A549 (cell line): ENCODE measurements at regions not wholly inside any gene's neighbourhood (a gene's known extent, or its start where the extent isn't known, plus 50 kb on each side); places are given as distances from the start of the nearest gene placed in this dataset.
"Not testable (repeated sequence)": the region's sequence is repeated elsewhere in the genome, so short reads cannot be mapped to it uniquely, and the experiment has no call there.

Experiments used
- ATAC-seq, 2 experiments: fragments of 200-7000 bp in 1 of 2; fragments of >200 bp in 1 of 2; cut with Nextera tagmentation in 1 of 2; cut with Tn5 transposase in 1 of 2; 3 replicates each; pipeline versions ENCODE4 v1.8.0 to v1.9.1; 2018 to 2020; ENCODE audit warnings: mild to moderate bottlenecking in 1 of 2, moderate library complexity in 1 of 2
- CTCF ChIA-PET: fragments of 300-600 bp; sonication (Branson Sonifier 250); formaldehyde crosslinking; extraction: SDS; loops from one replicate; lab custom pipeline; 2021; ENCODE audit warnings: antibody characterized with exemption, inconsistent platforms; lab: Yijun Ruan, JAX
- POLR2A ChIA-PET: fragments of 350-600 bp; formaldehyde crosslinking; extraction: SDS; loops from one replicate; lab custom pipeline; 2021; ENCODE audit warnings: antibody characterized with exemption, inconsistent platforms; lab: Yijun Ruan, JAX
- DNase-seq, 2 experiments: peaks; one replicate each; pipeline versions ENCODE4 v3.0.0 to v3.0.0-alpha.2; 2011 to 2016; ENCODE audit warnings: low read depth in 1 of 2, low spot score in 1 of 2
- FAIRE-seq: peaks from 2 replicates; lab custom pipeline; 2011; peaks lifted over from hg19 to GRCh38; lab: Jason Lieb, UNC
- H3K27ac ChIP-seq, 2 experiments: fragments of >200 bp; sonication (Bioruptor Twin); formaldehyde crosslinking; 3 replicates each; pipeline ENCODE4 v1.5.1; 2016 to 2017
- H3K4me1 ChIP-seq: fragments of >200 bp; sonication (Bioruptor Twin); formaldehyde crosslinking; 3 replicates; pipeline ENCODE4 v1.6.1; 2016
- H3K4me2 ChIP-seq: fragments of >200 bp; sonication (Bioruptor Twin); formaldehyde crosslinking; 3 replicates; pipeline ENCODE4 v1.6.1; 2016
- H3K4me3 ChIP-seq: fragments of >200 bp; sonication (Bioruptor Twin); formaldehyde crosslinking; 3 replicates; pipeline ENCODE4 v1.5.1; 2016
- H3K9me3 ChIP-seq: fragments of >200 bp; sonication (Bioruptor Twin); formaldehyde crosslinking; 3 replicates; pipeline ENCODE4 v1.6.1; 2016
- EHF ChIP-seq: fragments of 250-450 bp; sonication (Bioruptor Pico); IDR thresholded peaks from 2 replicates; pipeline ENCODE4 v1.5.0; 2020; ENCODE audit warnings: mild to moderate bottlenecking
- EP300 ChIP-seq, 2 experiments: fragments of >200 bp; sonication (Bioruptor Twin); formaldehyde crosslinking; IDR thresholded peaks; 2 replicates in 1 of 2; 3 replicates in 1 of 2; pipeline ENCODE4 v1.6.1; 2016 to 2017
- ESRRA ChIP-seq: fragments of 150-350 bp; IDR thresholded peaks from 2 replicates; pipeline ENCODE4 v1.6.1; 2014; ENCODE audit warnings: mild to moderate bottlenecking, low read length, borderline replicate concordance
- FOXS1 ChIP-seq: fragments of 250-450 bp; sonication (Bioruptor Pico); IDR thresholded peaks from 2 replicates; pipeline ENCODE4 v1.5.0; 2020; ENCODE audit warnings: mild to moderate bottlenecking, moderate library complexity
- GATA3 ChIP-seq: IDR thresholded peaks from 2 replicates; pipeline ENCODE4 v1.6.1; 2012; ENCODE audit warnings: borderline replicate concordance
- HDAC2 ChIP-seq: fragments of 200-600 bp; sonication (generic); IDR thresholded peaks from 2 replicates; pipeline ENCODE4 v1.6.1; 2016
- HEYL ChIP-seq: fragments of 250-450 bp; sonication (Bioruptor Pico); IDR thresholded peaks from 2 replicates; pipeline ENCODE4 v1.8.0; 2021; ENCODE audit warnings: mild to moderate bottlenecking, moderate library complexity
- HOXA7 ChIP-seq: fragments of 250-450 bp; sonication (Bioruptor Pico); IDR thresholded peaks from 2 replicates; pipeline ENCODE4 v1.5.0; 2020; ENCODE audit warnings: mild to moderate bottlenecking, moderate library complexity
- HOXB13 ChIP-seq: fragments of 250-450 bp; sonication (Bioruptor Pico); IDR thresholded peaks from 2 replicates; pipeline ENCODE4 v1.5.0; 2020; ENCODE audit warnings: low read depth, mild to moderate bottlenecking, moderate library complexity
- JUNB ChIP-seq: fragments of >200 bp; sonication (Bioruptor Twin); formaldehyde crosslinking; IDR thresholded peaks from 2 replicates; pipeline ENCODE4 v1.6.1; 2016
- KDM1A ChIP-seq: fragments of 200-600 bp; sonication (generic); IDR thresholded peaks from 2 replicates; pipeline ENCODE4 v1.6.1; 2016; ENCODE audit warnings: low read depth, mild to moderate bottlenecking
- MYC ChIP-seq: IDR thresholded peaks from 2 replicates; pipeline ENCODE4 v1.6.1; 2012; ENCODE audit warnings: mild to moderate bottlenecking, inconsistent platforms, low read length, improper control_type of control experiment, borderline replicate concordance
- POLR2A ChIP-seq: IDR thresholded peaks from 2 replicates; pipeline ENCODE4 v1.6.1; 2012; ENCODE audit warnings: mild to moderate bottlenecking, low read length
- RFX5 ChIP-seq: fragments of 450-650 bp; IDR thresholded peaks from 2 replicates; pipeline ENCODE4 v1.7.1; 2014; ENCODE audit warnings: antibody characterized with exemption, mild to moderate bottlenecking, moderate library complexity
- SMC3 ChIP-seq: fragments of >200 bp; sonication (Bioruptor Twin); formaldehyde crosslinking; IDR thresholded peaks from 3 replicates; pipeline ENCODE4 v1.6.1; 2018; ENCODE audit warnings: inconsistent platforms
- TFCP2L1 ChIP-seq: fragments of 250-450 bp; sonication (Bioruptor Pico); IDR thresholded peaks from 2 replicates; pipeline ENCODE4 v1.5.0; 2021; ENCODE audit warnings: mild to moderate bottlenecking
- ZNF302 ChIP-seq: fragments of 250-450 bp; sonication (Bioruptor Pico); IDR thresholded peaks from 2 replicates; pipeline ENCODE4 v1.9.0; 2021; ENCODE audit warnings: inconsistent platforms, mild to moderate bottlenecking, moderate library complexity
- whole genome bisulfite sequencing: methylation state at CpG from one replicate; pipeline ENCODE4 v1.1.6; 2017; ENCODE audit errors: missing lambda C conversion rate; 5-methylcytosine and 5-hydroxymethylcytosine counted together
- TF ChIP-seq, protein P1 (sequence below): fragments of >200 bp; sonication (Bioruptor Twin); formaldehyde crosslinking; IDR thresholded peaks from 3 replicates; pipeline ENCODE4 v1.5.1; 2016
- TF ChIP-seq, protein P2 (sequence below): IDR thresholded peaks from 2 replicates; pipeline ENCODE4 v1.6.1; 2012
- TF ChIP-seq, protein P3 (sequence below): IDR thresholded peaks from 2 replicates; pipeline ENCODE4 v1.6.1; 2012; ENCODE audit warnings: low read depth, borderline replicate concordance

DNA sequence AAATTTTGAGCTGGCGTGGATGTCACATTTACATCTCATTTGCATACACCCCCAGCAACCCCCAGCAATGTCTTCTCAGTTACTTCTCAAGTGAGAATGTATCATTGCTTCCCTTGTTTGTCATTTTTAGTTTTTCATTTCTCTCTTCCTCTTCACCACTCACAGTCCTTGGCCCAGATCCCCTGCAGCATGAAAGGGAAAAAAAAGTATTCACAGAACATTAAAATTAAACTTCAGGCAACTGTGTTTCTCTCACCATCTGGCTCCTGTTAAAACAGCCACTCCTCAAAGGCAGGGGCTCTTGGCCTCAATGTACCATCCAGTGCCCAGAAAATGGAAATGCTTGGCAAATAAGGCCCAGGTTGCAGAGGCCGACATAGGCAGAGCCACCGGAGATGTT is 126.8 kb downstream of the CTNND1 start:
- CTCF ChIA-PET: no interaction called here
- Histone ChIP-seq H3K9me3 (no peaks in the 10 kb centered on the region), H3K4me2 (no peak overlapping the region), H3K4me1 (no peaks in the 10 kb centered on the region)
- 77% methylated on average over 3 of the region's 3 CpGs for WGBS
- no peak for DNase-seq
- no peak for TF ChIP-seq MYC
- no peak for TF ChIP-seq EP300 (IDR thresholded peaks at IDR 0.05)
- TF ChIP-seq, protein P1, sequence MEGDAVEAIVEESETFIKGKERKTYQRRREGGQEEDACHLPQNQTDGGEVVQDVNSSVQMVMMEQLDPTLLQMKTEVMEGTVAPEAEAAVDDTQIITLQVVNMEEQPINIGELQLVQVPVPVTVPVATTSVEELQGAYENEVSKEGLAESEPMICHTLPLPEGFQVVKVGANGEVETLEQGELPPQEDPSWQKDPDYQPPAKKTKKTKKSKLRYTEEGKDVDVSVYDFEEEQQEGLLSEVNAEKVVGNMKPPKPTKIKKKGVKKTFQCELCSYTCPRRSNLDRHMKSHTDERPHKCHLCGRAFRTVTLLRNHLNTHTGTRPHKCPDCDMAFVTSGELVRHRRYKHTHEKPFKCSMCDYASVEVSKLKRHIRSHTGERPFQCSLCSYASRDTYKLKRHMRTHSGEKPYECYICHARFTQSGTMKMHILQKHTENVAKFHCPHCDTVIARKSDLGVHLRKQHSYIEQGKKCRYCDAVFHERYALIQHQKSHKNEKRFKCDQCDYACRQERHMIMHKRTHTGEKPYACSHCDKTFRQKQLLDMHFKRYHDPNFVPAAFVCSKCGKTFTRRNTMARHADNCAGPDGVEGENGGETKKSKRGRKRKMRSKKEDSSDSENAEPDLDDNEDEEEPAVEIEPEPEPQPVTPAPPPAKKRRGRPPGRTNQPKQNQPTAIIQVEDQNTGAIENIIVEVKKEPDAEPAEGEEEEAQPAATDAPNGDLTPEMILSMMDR: no peak
- TF ChIP-seq GATA3: no peak
- TF ChIP-seq ZNF302: no peak
- no peak for TF ChIP-seq HDAC2
- TF ChIP-seq, all 56 proteins: peak for 0
- POLR2A ChIA-PET: no interaction called here
- FAIRE-seq (no peak), ATAC-seq (no peak)
- Histone ChIP-seq H3K27ac (no peak overlapping the region), H3K4me3 (no peak overlapping the region)

- no peak for FAIRE-seq
- H3K4me3 ChIP-seq: no peak overlapping the region
- POLR2A ChIA-PET: no interaction called here
These were observed 128.9 kb downstream of the CTNND1 start for GRCh38 chr11:57890521-57890920.

DNA sequence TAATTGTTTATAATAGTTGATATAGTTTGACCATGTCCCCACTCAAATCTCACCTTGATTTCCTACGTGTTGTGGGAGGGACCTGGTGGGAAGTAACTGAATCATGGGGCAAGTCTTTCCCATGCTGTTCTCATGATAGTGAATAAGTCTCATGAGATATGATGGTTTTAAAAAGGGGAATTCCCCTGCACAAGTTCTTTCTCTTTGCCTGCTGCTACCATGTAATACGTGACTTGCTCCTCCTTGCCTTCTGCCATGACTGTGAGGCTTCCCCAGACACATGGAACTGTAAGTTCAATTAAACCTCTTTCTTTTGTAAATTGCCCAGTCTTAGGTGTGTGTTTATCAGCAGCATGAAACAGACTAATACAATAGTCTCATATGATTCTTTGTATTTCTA is 130.5 kb upstream of the OR9Q1 start:
- WGBS: 16% methylated on average over 2 of the region's 2 CpGs
- H3K9me3 ChIP-seq, H3K27ac ChIP-seq, H3K4me3 ChIP-seq, FAIRE-seq, H3K4me2 ChIP-seq, CTCF ChIA-PET, ATAC-seq, H3K4me1 ChIP-seq, DNase-seq, POLR2A ChIA-PET: not testable (repeated sequence)

More at GRCh38 chr11:57890521-57890920, 128.9 kb downstream of the CTNND1 start:
- ATAC-seq (no peak), DNase-seq (no peak)
- Histone ChIP-seq H3K9me3 (no peaks in the 10 kb centered on the region), H3K27ac (no peak overlapping the region), H3K4me1 (no peaks in the 10 kb centered on the region), H3K4me2 (no peak overlapping the region)
- CTCF ChIA-PET: no interaction called here
- TF ChIP-seq JUNB (no peak), ESRRA (no peak), HOXB13 (CRISPR knock-in tag) (no peak), ZNF302 (no peak), HOXA7 (CRISPR knock-in tag) (no peak), KDM1A (no peak), HEYL (no peak), POLR2A (no peak), EP300 (IDR thresholded peaks at IDR 0.05) (no peak), RFX5 (no peak), EHF (CRISPR knock-in tag) (no peak), SMC3 (no peak), GATA3 (no peak), FOXS1 (CRISPR knock-in tag) (no peak), TFCP2L1 (CRISPR knock-in tag) (no peak)
- TF ChIP-seq, protein P2, sequence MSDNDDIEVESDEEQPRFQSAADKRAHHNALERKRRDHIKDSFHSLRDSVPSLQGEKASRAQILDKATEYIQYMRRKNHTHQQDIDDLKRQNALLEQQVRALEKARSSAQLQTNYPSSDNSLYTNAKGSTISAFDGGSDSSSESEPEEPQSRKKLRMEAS: no peak
- TF ChIP-seq, protein P3, sequence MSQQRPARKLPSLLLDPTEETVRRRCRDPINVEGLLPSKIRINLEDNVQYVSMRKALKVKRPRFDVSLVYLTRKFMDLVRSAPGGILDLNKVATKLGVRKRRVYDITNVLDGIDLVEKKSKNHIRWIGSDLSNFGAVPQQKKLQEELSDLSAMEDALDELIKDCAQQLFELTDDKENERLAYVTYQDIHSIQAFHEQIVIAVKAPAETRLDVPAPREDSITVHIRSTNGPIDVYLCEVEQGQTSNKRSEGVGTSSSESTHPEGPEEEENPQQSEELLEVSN: no peak
- WGBS: 74% methylated on average over 1 of the region's 1 CpG
